ENCODE measurements at regions not wholly inside any gene's neighbourhood (a gene's known extent, or its start where the extent isn't known, plus 50 kb on each side); places are given as distances from the start of the nearest gene placed in this dataset.

- TF ChIP-seq CTCF (IDR thresholded peaks at IDR 0.05; ENCODE audit: borderline replicate concordance, extremely low read depth, low read length, poor library complexity, severe bottlenecking) (no peak), EZH2 (IDR thresholded peaks at IDR 0.05; ENCODE audit: borderline replicate concordance, low read depth, low read length, severe bottlenecking) (no peak)
Measured at GRCh38 chr13:34155931-34156607, 338.1 kb downstream of the RFC3 start.

Measured in DND-41 (cell line).